ENCODE measurements at regions not wholly inside any gene's neighbourhood (a gene's known extent, or its start where the extent isn't known, plus 50 kb on each side); places are given as distances from the start of the nearest gene placed in this dataset.

DNA sequence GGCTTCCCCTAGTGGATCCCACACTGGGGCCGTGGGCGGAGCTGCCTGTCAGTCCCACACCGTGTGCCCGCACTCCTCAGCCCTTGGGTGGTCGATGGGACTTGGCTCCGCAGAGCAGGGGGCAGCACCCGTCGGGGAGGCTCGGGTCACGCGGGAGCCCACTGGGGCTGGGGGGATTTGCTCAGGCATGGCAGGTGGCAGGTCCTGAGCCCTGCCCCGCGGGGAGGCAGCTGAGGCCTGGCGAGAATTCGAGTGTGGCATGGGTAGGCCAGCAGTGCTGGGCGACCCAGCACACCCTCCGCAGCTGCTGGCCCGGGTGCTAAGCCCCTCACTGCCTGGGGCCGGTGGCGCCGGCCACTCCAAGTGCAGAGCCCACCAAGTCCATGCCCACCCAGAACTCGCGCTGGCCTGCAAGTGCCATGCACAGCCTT is 481.7 kb upstream of the PRR20A start (continued):
- TF ChIP-seq HDAC2 (IDR thresholded peaks at IDR 0.05; ENCODE audit: borderline replicate concordance in 1 of 2, low read depth in 2 of 2, low read length in 2 of 2) (no peak), ASH2L (IDR thresholded peaks at IDR 0.05; ENCODE audit: low read length) (no peak), TBP (IDR thresholded peaks at IDR 0.05; ENCODE audit: low read depth, low read length) (no peak), ZNF274 (IDR thresholded peaks at IDR 0.05; ENCODE audit: borderline replicate concordance, extremely low read depth, low read length) (no peak), NRF1 (IDR thresholded peaks at IDR 0.05; ENCODE audit: low read depth, low read length) (no peak), CHD1 (IDR thresholded peaks at IDR 0.05; ENCODE audit: low read depth, low read length) (no peak), SRF (IDR thresholded peaks at IDR 0.05; ENCODE audit: low read depth, low read length) (no peak), TAF7 (optimal IDR thresholded peaks at IDR 0.05; ENCODE audit: borderline replicate concordance, low read depth, low read length) (no peak), EP300 (IDR thresholded peaks at IDR 0.05; ENCODE audit: borderline replicate concordance in 1 of 2, low read depth in 2 of 2, low read length in 2 of 2) (no peak), RAD21 (IDR thresholded peaks at IDR 0.05 in 1 of 2, conservative IDR thresholded peaks at IDR 0.05 in 1 of 2; ENCODE audit: low read depth in 2 of 2, low read length in 2 of 2) (no peak)

All from H1 (cell line).